ENCODE measurements at regions not wholly inside any gene's neighbourhood (a gene's known extent, or its start where the extent isn't known, plus 50 kb on each side); places are given as distances from the start of the nearest gene placed in this dataset.
"Not testable (repeated sequence)": the region's sequence is repeated elsewhere in the genome, so short reads cannot be mapped to it uniquely, and the experiment has no call there.

- Histone ChIP-seq H3K9me3 (no peaks in the 10 kb centered on the region), H3K27me3 (no peaks in the 10 kb centered on the region), H3K27ac (no peak overlapping the region), H3K36me3 (no peaks in the 10 kb centered on the region), H3K4me3 (no peak overlapping the region), H3K4me1 (no peaks in the 10 kb centered on the region)
- intact Hi-C loops (cut with DNase I; ENCODE audit: low total_unique reads) = no loop called here
- no peak for DNase-seq
- no peak for TF ChIP-seq CTCF (IDR thresholded peaks at IDR 0.05)
Measured at GRCh38 chr1:193891788-193892187, 705.4 kb upstream of the B3GALT2 start.

- Histone ChIP-seq H3K4me1 (no peaks in the 10 kb centered on the region), H3K9me3 (no peaks in the 10 kb centered on the region), H3K4me3 (no peak overlapping the region), H3K27me3 (no peaks in the 10 kb centered on the region), H3K27ac (no peak overlapping the region), H3K36me3 (no peaks in the 10 kb centered on the region)
- intact Hi-C loops (cut with DNase I; ENCODE audit: low total_unique reads) = no loop called here
- TF ChIP-seq CTCF (IDR thresholded peaks at IDR 0.05) = no peak
- no peak for DNase-seq
Measured at GRCh38 chr1:193890935-193891334, 704.5 kb upstream of the B3GALT2 start.

DNA sequence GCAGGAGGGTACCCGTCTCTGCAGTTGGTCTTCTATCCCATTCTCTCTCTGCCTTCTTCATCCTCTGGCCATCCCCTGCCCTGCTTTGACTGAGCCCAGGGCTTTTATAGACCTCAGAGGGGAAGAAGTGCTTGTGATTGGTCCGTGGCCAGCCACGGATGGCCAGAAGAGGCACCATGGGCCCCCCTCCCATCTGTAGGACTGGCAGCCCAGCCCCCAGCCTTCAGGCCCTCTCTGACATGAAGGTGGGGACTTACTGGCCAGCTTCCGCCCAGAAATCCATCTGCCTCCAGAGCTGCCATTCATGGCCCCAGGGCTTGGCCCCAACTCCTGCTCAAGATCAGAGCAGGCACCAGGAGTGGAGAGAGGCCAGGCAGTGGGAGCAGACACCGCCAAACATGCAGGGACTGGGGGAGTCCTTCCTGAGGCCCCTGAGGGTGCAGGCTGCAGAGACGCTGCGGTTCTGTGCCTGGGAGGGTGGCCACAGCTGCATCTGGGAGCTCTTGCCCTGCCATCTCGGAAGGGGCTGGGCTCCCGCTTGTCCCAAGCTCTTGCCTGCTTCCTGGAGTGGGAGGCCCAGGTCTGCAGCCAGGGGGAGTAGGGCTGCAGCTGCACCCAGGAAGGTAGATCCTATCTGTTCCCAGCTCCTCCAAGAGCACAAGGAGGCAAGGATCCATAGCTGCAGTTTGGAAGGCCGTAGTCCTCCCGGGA, 698.6 kb upstream of the B3GALT2 start:
- DNase-seq = no peak
- no peak for TF ChIP-seq CTCF (IDR thresholded peaks at IDR 0.05)
- Histone ChIP-seq H3K27ac (no peak overlapping the region), H3K4me3 (no peak overlapping the region), H3K27me3 (no peaks in the 10 kb centered on the region), H3K9me3 (no peaks in the 10 kb centered on the region), H3K36me3 (no peaks in the 10 kb centered on the region), H3K4me1 (no peaks in the 10 kb centered on the region)
- intact Hi-C loops (cut with DNase I; ENCODE audit: low total_unique reads) = no loop called here

DNA sequence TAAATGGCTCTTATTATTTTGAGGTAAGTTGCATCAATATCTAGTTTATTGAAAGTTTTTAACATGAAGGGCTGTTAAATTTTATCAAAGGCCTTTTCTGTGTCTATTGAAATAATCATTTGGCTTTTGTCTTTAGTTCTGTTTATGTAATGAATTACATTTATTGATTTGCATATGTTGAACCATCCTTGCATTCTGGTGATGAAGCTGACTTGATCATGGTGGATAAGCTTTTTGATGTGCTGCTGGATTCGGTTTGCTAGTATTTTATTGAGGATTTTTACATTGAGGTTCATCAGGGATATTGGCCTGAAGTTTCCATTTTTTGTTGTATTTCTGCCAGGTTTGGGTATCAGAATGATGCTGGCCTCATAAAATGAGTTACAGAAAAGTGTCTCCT, 691.5 kb upstream of the B3GALT2 start:
- H3K27ac ChIP-seq; DNase-seq; H3K9me3 ChIP-seq; H3K27me3 ChIP-seq; H3K4me3 ChIP-seq; H3K4me1 ChIP-seq; H3K36me3 ChIP-seq; intact Hi-C loops (cut with DNase I; ENCODE audit: low total_unique reads): not testable (repeated sequence)

- intact Hi-C loops (cut with DNase I; ENCODE audit: low total_unique reads) = no loop called here
- no peak for DNase-seq
- no peak for TF ChIP-seq CTCF (IDR thresholded peaks at IDR 0.05)
Measured at GRCh38 chr1:193868425-193868824, 682.0 kb upstream of the B3GALT2 start.

DNA sequence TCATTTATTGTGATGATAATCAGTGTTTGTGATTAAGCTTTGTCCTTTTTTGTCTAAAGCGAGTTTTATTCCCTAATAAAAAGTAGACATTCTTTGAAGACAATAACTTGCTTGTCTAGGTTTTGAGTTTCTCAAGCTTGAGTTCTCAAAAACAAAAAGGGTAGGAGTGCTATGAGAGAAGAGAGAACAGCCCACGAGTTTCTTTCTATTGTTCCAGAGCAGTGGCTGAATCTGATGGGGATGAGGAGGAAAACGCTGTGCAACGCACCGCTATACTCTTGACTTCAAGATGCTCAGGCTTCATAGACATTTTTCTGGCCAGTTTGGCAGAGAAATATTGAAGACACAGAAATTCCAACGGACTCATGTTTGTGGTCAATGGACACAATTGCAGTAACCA, 669.8 kb upstream of the B3GALT2 start:
- H3K4me1 ChIP-seq = no peaks in the 10 kb centered on the region
- DNase-seq = no peak
- H3K27ac ChIP-seq = no peak overlapping the region
- no peaks in the 10 kb centered on the region for H3K9me3 ChIP-seq
- H3K27me3 ChIP-seq = no peaks in the 10 kb centered on the region
- H3K4me3 ChIP-seq = no peak overlapping the region
- intact Hi-C loops (cut with DNase I; ENCODE audit: low total_unique reads) = no loop called here
- no peak for TF ChIP-seq CTCF (IDR thresholded peaks at IDR 0.05)
- no peaks in the 10 kb centered on the region for H3K36me3 ChIP-seq

More at GRCh38 chr1:193868425-193868824, 682.0 kb upstream of the B3GALT2 start:
- Histone ChIP-seq H3K36me3 (no peaks in the 10 kb centered on the region), H3K27ac (no peak overlapping the region), H3K4me1 (no peaks in the 10 kb centered on the region), H3K27me3 (no peaks in the 10 kb centered on the region), H3K9me3 (no peaks in the 10 kb centered on the region), H3K4me3 (no peak overlapping the region)

All from tibial artery (tissue), 4 donors.